GM12865 (cell line): ENCODE measurements at regions not wholly inside any gene's neighbourhood (a gene's known extent, or its start where the extent isn't known, plus 50 kb on each side); places are given as distances from the start of the nearest gene placed in this dataset.

Experiments used
- DNase-seq: peaks from one replicate; pipeline ENCODE4 v3.0.0; 2010; ENCODE audit warnings: low read depth
- H3K4me3 ChIP-seq: 2 replicates; pipeline ENCODE4 v1.5.1; 2011; ENCODE audit warnings: mild to moderate bottlenecking, low read depth, low read length, control low read depth
- TF ChIP-seq, protein P1 (sequence below): IDR thresholded peaks from 2 replicates; pipeline ENCODE4 v1.5.1; 2011; ENCODE audit warnings: low read length, control low read depth, low read depth, inconsistent platforms; ENCODE audit not compliant: insufficient read depth; ENCODE audit errors: missing control alignments

DNA sequence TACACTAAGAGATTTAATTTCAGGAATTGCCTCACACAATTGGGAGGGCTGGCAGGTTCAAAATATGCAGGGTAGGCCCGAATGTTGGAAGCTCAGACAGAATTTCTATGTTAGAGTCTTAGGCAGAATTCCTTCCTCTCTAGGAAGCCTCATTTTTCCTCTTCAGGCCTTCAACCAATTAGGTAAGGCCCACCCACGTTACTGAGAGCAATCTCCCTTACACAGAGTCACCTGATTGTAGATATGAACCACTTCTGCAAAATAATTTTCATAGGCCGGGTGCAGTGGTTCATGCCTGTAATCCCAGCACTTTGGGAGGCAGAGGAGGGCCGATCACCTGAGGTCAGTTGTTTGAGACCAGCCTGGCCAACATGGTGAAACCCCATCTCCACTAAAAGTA, 50.2 kb upstream of the HIVEP1 start:
- H3K4me3 ChIP-seq, result no peak overlapping the region
- DNase-seq, result no peak
- TF ChIP-seq, protein P1, sequence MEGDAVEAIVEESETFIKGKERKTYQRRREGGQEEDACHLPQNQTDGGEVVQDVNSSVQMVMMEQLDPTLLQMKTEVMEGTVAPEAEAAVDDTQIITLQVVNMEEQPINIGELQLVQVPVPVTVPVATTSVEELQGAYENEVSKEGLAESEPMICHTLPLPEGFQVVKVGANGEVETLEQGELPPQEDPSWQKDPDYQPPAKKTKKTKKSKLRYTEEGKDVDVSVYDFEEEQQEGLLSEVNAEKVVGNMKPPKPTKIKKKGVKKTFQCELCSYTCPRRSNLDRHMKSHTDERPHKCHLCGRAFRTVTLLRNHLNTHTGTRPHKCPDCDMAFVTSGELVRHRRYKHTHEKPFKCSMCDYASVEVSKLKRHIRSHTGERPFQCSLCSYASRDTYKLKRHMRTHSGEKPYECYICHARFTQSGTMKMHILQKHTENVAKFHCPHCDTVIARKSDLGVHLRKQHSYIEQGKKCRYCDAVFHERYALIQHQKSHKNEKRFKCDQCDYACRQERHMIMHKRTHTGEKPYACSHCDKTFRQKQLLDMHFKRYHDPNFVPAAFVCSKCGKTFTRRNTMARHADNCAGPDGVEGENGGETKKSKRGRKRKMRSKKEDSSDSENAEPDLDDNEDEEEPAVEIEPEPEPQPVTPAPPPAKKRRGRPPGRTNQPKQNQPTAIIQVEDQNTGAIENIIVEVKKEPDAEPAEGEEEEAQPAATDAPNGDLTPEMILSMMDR, result no peak

DNA sequence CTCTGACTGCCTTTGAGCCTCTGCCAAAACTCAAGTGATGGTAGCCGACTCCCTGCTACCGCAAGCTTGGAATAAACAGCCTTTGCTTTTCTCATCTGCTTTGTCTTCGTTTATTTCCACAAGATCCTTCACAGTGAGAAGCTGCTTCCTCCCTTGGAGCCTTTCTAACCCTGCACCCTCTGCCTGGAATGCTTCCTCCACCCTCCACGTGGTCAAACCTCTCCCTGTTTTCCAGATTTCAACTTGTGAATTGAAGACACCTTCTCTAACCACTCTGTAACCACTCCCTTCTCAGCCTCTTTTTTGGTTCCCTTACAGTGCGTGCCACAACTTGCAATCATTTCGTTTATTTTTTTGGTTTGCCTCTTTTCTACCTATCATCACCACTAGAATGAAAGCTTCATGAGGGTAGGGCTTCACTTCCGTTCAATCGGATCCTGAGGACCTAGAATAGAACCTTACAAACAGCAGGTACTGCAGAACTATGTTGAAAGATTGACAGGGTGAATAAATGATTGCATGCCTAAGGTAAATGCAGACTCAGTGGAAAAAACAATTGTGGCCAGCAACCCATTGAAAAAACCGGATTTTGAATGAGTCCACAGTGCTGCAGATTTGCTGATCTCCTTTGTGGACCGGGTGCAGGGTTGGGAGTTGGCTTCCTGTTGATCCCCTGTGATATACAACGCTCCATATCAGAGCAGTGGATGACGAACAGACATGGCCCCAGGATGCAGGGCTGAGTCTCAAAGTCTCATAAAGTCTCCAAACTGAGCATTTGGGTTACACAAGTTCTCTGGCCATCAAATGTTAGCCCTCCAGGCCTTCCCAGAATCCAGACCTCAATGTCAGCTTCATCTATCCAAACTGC, 51.0 kb upstream of the HIVEP1 start:
- TF ChIP-seq, protein P1, result no peak
- no peak for DNase-seq
- no peak overlapping the region for H3K4me3 ChIP-seq

DNA sequence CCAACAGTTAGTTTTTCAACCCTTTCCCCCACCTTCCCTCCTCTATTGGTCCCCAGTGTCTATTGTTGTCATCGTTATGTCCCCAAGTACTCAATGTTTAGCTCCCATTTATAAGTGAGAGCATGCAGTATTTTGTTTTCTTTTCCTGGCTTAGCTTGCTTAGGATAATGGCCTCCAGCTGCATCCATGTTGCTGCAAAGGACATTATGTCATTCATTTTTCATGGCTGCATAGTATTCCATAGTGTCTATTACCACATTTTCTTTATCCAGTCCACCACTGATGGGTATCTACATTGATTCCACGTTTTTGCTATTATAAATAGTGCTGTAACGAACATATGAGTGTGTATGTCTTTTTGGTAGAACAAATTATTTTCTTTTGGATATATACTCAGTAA, 55.3 kb upstream of the HIVEP1 start:
- TF ChIP-seq, protein P1, result no peak
- DNase-seq, result no peak
- H3K4me3 ChIP-seq, result no peak overlapping the region

GRCh38 chr6:11953641-11954040, 58.5 kb upstream of the HIVEP1 start:
- no peak overlapping the region for H3K4me3 ChIP-seq
- no peak for DNase-seq
- TF ChIP-seq, protein P1, result no peak

DNA sequence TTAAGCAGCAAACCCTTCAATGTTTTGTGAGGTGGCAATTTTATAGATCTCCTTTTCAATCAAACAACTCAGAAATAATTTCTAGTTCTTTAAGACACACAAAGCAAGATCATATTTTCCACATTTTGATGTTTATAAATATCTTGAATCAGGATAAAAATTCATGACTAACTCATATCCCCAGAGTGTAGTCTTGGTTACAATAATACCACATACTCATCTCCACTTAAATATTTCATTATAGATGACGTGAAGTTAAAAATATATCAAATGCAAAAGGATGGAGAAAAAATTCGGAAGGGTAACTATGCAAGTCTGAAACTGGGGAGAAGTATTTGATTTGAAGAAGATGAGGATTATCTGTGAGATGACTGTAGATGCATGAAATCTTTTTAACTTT, 59.8 kb upstream of the HIVEP1 start:
- H3K4me3 ChIP-seq, result no peak overlapping the region
- DNase-seq, result no peak
- TF ChIP-seq, protein P1, result no peak

DNA sequence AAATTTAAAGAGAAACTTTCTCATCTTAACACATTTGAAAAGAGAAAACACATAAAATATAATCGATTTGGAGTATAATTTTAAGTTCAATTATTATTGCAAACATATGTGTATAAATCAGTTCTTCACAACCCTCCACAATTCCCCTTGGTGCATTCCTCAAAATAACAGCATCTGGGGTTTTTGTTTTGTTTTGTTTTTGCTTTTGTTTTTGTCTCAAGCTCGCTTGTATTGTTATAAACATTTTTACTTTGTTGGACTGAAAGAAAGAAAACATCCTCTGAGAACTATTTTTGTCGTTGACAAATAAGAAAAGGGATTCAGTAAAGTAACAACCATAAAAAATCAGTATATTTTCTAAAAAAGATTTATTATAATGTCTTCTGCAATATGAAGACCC, 60.2 kb upstream of the HIVEP1 start:
- DNase-seq, result no peak
- H3K4me3 ChIP-seq, result no peak overlapping the region
- TF ChIP-seq, protein P1, result no peak

DNA sequence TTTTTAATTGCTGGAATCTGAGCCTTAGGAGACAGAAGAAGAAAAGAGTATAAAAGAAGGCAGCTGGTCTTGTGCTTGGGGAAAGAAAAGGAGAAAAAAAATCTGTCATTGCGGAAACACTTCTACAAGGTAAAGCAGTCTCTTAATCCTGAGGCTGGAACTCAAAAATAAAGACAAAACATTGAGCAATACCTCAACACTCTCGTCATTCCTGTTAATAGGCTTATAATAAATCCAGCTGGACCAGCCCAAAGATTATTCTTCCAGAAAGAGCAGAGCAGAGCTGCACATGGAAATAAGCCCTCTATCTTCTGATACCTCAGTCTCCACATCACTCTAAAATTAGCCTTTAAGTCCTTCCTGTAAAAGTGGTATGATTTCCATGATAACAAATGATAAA, 62.0 kb upstream of the HIVEP1 start:
- no peak overlapping the region for H3K4me3 ChIP-seq
- TF ChIP-seq, protein P1, result no peak
- no peak for DNase-seq
